Activated naive CD4-positive, alpha-beta T cell (primary cell): ENCODE measurements at regions not wholly inside any gene's neighbourhood (a gene's known extent, or its start where the extent isn't known, plus 50 kb on each side); places are given as distances from the start of the nearest gene placed in this dataset.

Experiments used
- DNase-seq, 4 experiments: peaks; one replicate each; lab custom pipeline; 2025; lab: John Stamatoyannopoulos, UW

- DNase-seq = no peak
These were observed 501.1 kb upstream of the CELF2 start for GRCh38 chr10:10516346-10517130.

GRCh38 chr10:10517866-10518265 is 499.8 kb upstream of the CELF2 start:
- DNase-seq = no peak

GRCh38 chr10:10519674-10520073 is 498.0 kb upstream of the CELF2 start:
- no peak for DNase-seq

GRCh38 chr10:10520491-10521385 is 496.9 kb upstream of the CELF2 start:
- no peak for DNase-seq

GRCh38 chr10:10526846-10527245 is 490.8 kb upstream of the CELF2 start:
- no peak for DNase-seq

GRCh38 chr10:10527861-10528562 is 489.7 kb upstream of the CELF2 start:
- no peak for DNase-seq

GRCh38 chr10:10528563-10528910 is 489.1 kb upstream of the CELF2 start:
- no peak for DNase-seq

GRCh38 chr10:10530313-10530712 is 487.4 kb upstream of the CELF2 start:
- no peak for DNase-seq

- no peak for DNase-seq
These were observed 485.4 kb upstream of the CELF2 start for GRCh38 chr10:10532236-10532635.

- DNase-seq = no peak
These were observed 484.8 kb upstream of the CELF2 start for GRCh38 chr10:10532826-10533225.

GRCh38 chr10:10533437-10533836 is 484.2 kb upstream of the CELF2 start:
- no peak for DNase-seq

- DNase-seq = no peak
These were observed 479.3 kb upstream of the CELF2 start for GRCh38 chr10:10538326-10538725.

- DNase-seq = no peak
These were observed 477.3 kb upstream of the CELF2 start for GRCh38 chr10:10540398-10540797.

GRCh38 chr10:10542477-10542876 is 475.2 kb upstream of the CELF2 start:
- no peak for DNase-seq

GRCh38 chr10:10544890-10545289 is 472.8 kb upstream of the CELF2 start:
- DNase-seq = no peak

- DNase-seq = no peak
These were observed 471.9 kb upstream of the CELF2 start for GRCh38 chr10:10545771-10546170.

- DNase-seq = no peak
These were observed 465.9 kb upstream of the CELF2 start for GRCh38 chr10:10551596-10552301.

GRCh38 chr10:10552948-10553347 is 464.7 kb upstream of the CELF2 start:
- DNase-seq = no peak

- no peak for DNase-seq
These were observed 453.4 kb upstream of the CELF2 start for GRCh38 chr10:10564081-10564794.

- DNase-seq = no peak
These were observed 440.7 kb upstream of the CELF2 start for GRCh38 chr10:10576937-10577336.

GRCh38 chr10:10579709-10580108 is 438.0 kb upstream of the CELF2 start:
- DNase-seq = no peak
